IMR-90 (cell line): ENCODE measurements at regions not wholly inside any gene's neighbourhood (a gene's known extent, or its start where the extent isn't known, plus 50 kb on each side); places are given as distances from the start of the nearest gene placed in this dataset.

Experiments
- ATAC-seq: fragments of 200-7000 bp; cut with Tn5 transposase; 2 replicates; pipeline ENCODE4 v1.9.1; 2020; ENCODE audit warnings: low read depth, mild to moderate bottlenecking, moderate library complexity
- BruUV-seq: library from RNA; stranded (reverse); fragments of 400-500 nt; replicated peaks from 2 replicates; lab custom pipeline; 2021; lab: Mats Ljungman, UMichigan
- CTCF ChIA-PET: fragments of 300-600 bp; formaldehyde crosslinking; extraction: SDS; loops from one replicate; lab custom pipeline; 2021; ENCODE audit warnings: antibody characterized with exemption; lab: Yijun Ruan, JAX
- POLR2A ChIA-PET: fragments of 300-600 bp; sonication (Branson Sonifier 250); formaldehyde crosslinking; loops from one replicate; lab custom pipeline; 2022; ENCODE audit warnings: antibody characterized with exemption; ENCODE audit not compliant: unreplicated experiment; lab: Charles Lee
- DNase-seq: peaks from one replicate; pipeline ENCODE4 v3.0.0; 2013
- H2AFZ ChIP-seq: replicated peaks from 2 replicates; pipeline ENCODE3; 2013; ENCODE audit warnings: low read length, mild to moderate bottlenecking; ENCODE audit not compliant: poor library complexity
- H2AK5ac ChIP-seq: 2 replicates; pipeline ENCODE4 v1.6.1; 2013; ENCODE audit warnings: low read depth, low read length, inconsistent platforms
- H2AK9ac ChIP-seq: replicated peaks from 2 replicates; pipeline ENCODE3; 2013; ENCODE audit warnings: mild to moderate bottlenecking, low read depth, low read length, moderate library complexity; ENCODE audit not compliant: poor library complexity
- H2BK120ac ChIP-seq: 2 replicates; pipeline ENCODE4 v1.6.1; 2013; ENCODE audit warnings: low read depth, low read length, inconsistent platforms
- H2BK15ac ChIP-seq: 3 replicates; pipeline ENCODE4 v1.6.1; 2013; ENCODE audit warnings: low read depth, low read length, inconsistent platforms
- H2BK20ac ChIP-seq: 2 replicates; pipeline ENCODE4 v1.6.1; 2013; ENCODE audit warnings: low read depth, mild to moderate bottlenecking, inconsistent platforms, low read length, moderate library complexity
- H2BK5ac ChIP-seq: 2 replicates; pipeline ENCODE4 v1.6.1; 2013; ENCODE audit warnings: mild to moderate bottlenecking, low read depth, low read length, inconsistent platforms; ENCODE audit not compliant: poor library complexity, severe bottlenecking
- H3K14ac ChIP-seq: replicated peaks from 2 replicates; pipeline ENCODE4 v1.6.1; 2013; ENCODE audit warnings: low read depth, low read length, inconsistent platforms
- H3K18ac ChIP-seq: 2 replicates; pipeline ENCODE4 v1.6.1; 2013; ENCODE audit warnings: low read depth, low read length, control low read depth
- H3K23ac ChIP-seq: 2 replicates; pipeline ENCODE4 v1.6.1; 2013; ENCODE audit warnings: low read depth, low read length, inconsistent platforms
- H3K27ac ChIP-seq: 2 replicates; pipeline ENCODE4 v1.5.1; 2013; ENCODE audit warnings: mild to moderate bottlenecking, control low read depth, low read length; ENCODE audit not compliant: insufficient read depth
- H3K27me3 ChIP-seq: 2 replicates; pipeline ENCODE4 v1.6.1; 2013; ENCODE audit warnings: low read length; ENCODE audit not compliant: control insufficient read depth, insufficient read depth
- H3K36me3 ChIP-seq: 2 replicates; pipeline ENCODE4 v1.6.1; 2013; ENCODE audit warnings: low read length, mixed read lengths; ENCODE audit not compliant: control insufficient read depth, insufficient read depth
- H3K4ac ChIP-seq: 2 replicates; pipeline ENCODE4 v1.6.1; 2013; ENCODE audit warnings: low read depth, low read length, inconsistent platforms
- H3K4me1 ChIP-seq: 2 replicates; pipeline ENCODE4 v1.6.1; 2013; ENCODE audit warnings: low read length, mixed read lengths; ENCODE audit not compliant: control insufficient read depth, insufficient read depth
- H3K4me2 ChIP-seq: 2 replicates; pipeline ENCODE4 v1.6.1; 2013; ENCODE audit warnings: low read depth, mild to moderate bottlenecking, control low read depth, low read length, moderate library complexity
- H3K4me3 ChIP-seq: 2 replicates; pipeline ENCODE4 v1.5.1; 2013; ENCODE audit warnings: low read depth, mild to moderate bottlenecking, control low read depth, low read length, moderate library complexity; ENCODE audit not compliant: insufficient read depth
- H3K56ac ChIP-seq: 2 replicates; pipeline ENCODE4 v1.6.1; 2013; ENCODE audit warnings: low read length, inconsistent platforms; ENCODE audit not compliant: insufficient read depth; ENCODE audit errors: extremely low read depth
- H3K79me1 ChIP-seq, 2 experiments: 2 replicates each; pipeline ENCODE4 v1.6.1; 2013; ENCODE audit warnings: low read length in 2 of 2, inconsistent platforms in 1 of 2, low read depth in 1 of 2
- H3K9ac ChIP-seq: 2 replicates; pipeline ENCODE4 v1.6.1; 2013; ENCODE audit warnings: low read depth, low read length, control low read depth
- H3K9me1 ChIP-seq: 2 replicates; pipeline ENCODE4 v1.6.1; 2013; ENCODE audit warnings: low read length, inconsistent platforms; ENCODE audit not compliant: insufficient read depth
- H3K9me3 ChIP-seq: 2 replicates; pipeline ENCODE4 v1.6.1; 2013; ENCODE audit warnings: low read length; ENCODE audit not compliant: control insufficient read depth, insufficient read depth
- H4K20me1 ChIP-seq: 2 replicates; pipeline ENCODE4 v1.6.1; 2013; ENCODE audit warnings: low read length, inconsistent platforms; ENCODE audit not compliant: insufficient read depth
- H4K5ac ChIP-seq: 2 replicates; pipeline ENCODE4 v1.6.1; 2013; ENCODE audit warnings: mild to moderate bottlenecking, low read depth, low read length, control low read depth
- H4K8ac ChIP-seq, 2 experiments: 2 replicates each; pipeline ENCODE4 v1.6.1; 2013; ENCODE audit warnings: low read depth in 2 of 2, low read length in 2 of 2, control low read depth in 1 of 2, inconsistent platforms in 1 of 2
- H4K91ac ChIP-seq: 2 replicates; pipeline ENCODE4 v1.6.1; 2013; ENCODE audit warnings: low read depth, low read length, inconsistent platforms; ENCODE audit not compliant: insufficient read depth
- CHD1 ChIP-seq: IDR thresholded peaks from 2 replicates; pipeline ENCODE4 v1.6.1; 2012; ENCODE audit warnings: low read depth, low read length, improper control_type of control experiment
- RAD21 ChIP-seq: IDR thresholded peaks from 2 replicates; pipeline ENCODE4 v1.6.1; 2012; ENCODE audit warnings: low read length, improper control_type of control experiment
- WGBS, 2 experiments: methylation state at CpG; one replicate each; pipeline versions ENCODE4 v1.1.5 to v1.1.7; 2013; ENCODE audit warnings: missing lambda C conversion rate in 2 of 2; ENCODE audit not compliant: insufficient read length in 1 of 2; ENCODE audit errors: extremely low coverage in 2 of 2; 5-methylcytosine and 5-hydroxymethylcytosine counted together
- dilution Hi-C: fragments of 300-500 bp; cut with HindIII; formaldehyde crosslinking; loops from one replicate; pipeline ENCODE4 v1.14.3; 2018; ENCODE audit warnings: low sequenced_read_pairs; ENCODE audit not compliant: unreplicated experiment
- in situ Hi-C: fragments of 300-500 bp; cut with MboI; formaldehyde crosslinking; loops from 3 replicates; pipeline ENCODE4 v1.14.3; 2019; ENCODE audit warnings: low sequenced_read_pairs, inconsistent platforms, mixed read lengths
- intact Hi-C: fragments of 100-400 bp; cut with micrococcal nuclease; formaldehyde crosslinking; loops from 2 replicates; pipeline ENCODE4 v1.10.0; 2022

- CTCF ChIA-PET: no interaction called here
- Histone ChIP-seq H3K27ac (no peak overlapping the region), H3K4me2 (no peak overlapping the region), H4K91ac (no peak overlapping the region), H3K9ac (no peak overlapping the region), H2BK20ac (no peak overlapping the region), H2AK5ac (no peak overlapping the region), H3K56ac (no peak overlapping the region), H3K4me3 (no peak overlapping the region), H3K4me1 (no peaks in the 10 kb centered on the region), H3K4ac (no peak overlapping the region), H2BK5ac (no peak overlapping the region), H2BK15ac (no peak overlapping the region), H3K36me3 (no peaks in the 10 kb centered on the region), H2AFZ (no peak overlapping the region), H3K18ac (no peak overlapping the region), H3K23ac (no peak overlapping the region), H3K9me1 (no peaks in the 10 kb centered on the region), H4K5ac (no peak overlapping the region), H3K14ac (no peak overlapping the region), H2AK9ac (no peak overlapping the region), H3K27me3 (no peaks in the 10 kb centered on the region), H4K8ac (no peak overlapping the region), H2BK120ac (no peak overlapping the region), H4K20me1 (no peaks in the 10 kb centered on the region), H3K79me1 (no peaks in the 10 kb centered on the region), H3K9me3 (peaks cover 8% of the 10 kb centered on the region; the same call in 1 of the 2 replicates)
- DNase-seq (no peak), ATAC-seq (no peak)
- in situ Hi-C loops: no loop called here
- WGBS, 2 experiments: no CpG with 5 or more reads among the region's 2 CpGs
- TF ChIP-seq RAD21: no peak
- TF ChIP-seq CHD1: no peak
- POLR2A ChIA-PET: no interaction called here
- intact Hi-C loops: no loop called here
- dilution Hi-C loops: no loop called here
- no TSS peak for BruUV-seq
Measured at GRCh38 chr4:65971686-65972085, 301.4 kb upstream of the EPHA5 start.
